VCaP (cell line): ENCODE measurements at regions not wholly inside any gene's neighbourhood (a gene's known extent, or its start where the extent isn't known, plus 50 kb on each side); places are given as distances from the start of the nearest gene placed in this dataset.

Source experiments
- H3K27ac ChIP-seq: fragments of 450-650 bp; 2 replicates; pipeline ENCODE4 v1.5.1; 2017
- CTCF ChIP-seq: fragments of 450-650 bp; conservative IDR thresholded peaks from 2 replicates; pipeline ENCODE4 v1.5.1; 2017; ENCODE audit warnings: mild to moderate bottlenecking, moderate library complexity

- TF ChIP-seq CTCF: no peak
- no peak overlapping the region for H3K27ac ChIP-seq
Observed at GRCh38 chr20:17836303-17836861, 132.2 kb downstream of the SNX5 start.

GRCh38 chr20:17835934-17836300, 132.7 kb downstream of the SNX5 start:
- TF ChIP-seq CTCF: no peak
- no peak overlapping the region for H3K27ac ChIP-seq

- TF ChIP-seq CTCF: no peak
Observed at GRCh38 chr20:17835240-17835933, 133.2 kb downstream of the SNX5 start.

GRCh38 chr20:17834804-17835203, 133.8 kb downstream of the SNX5 start:
- no peak overlapping the region for H3K27ac ChIP-seq
- no peak for TF ChIP-seq CTCF

More at GRCh38 chr20:17835240-17835933, 133.2 kb downstream of the SNX5 start:
- H3K27ac ChIP-seq: no peak overlapping the region

GRCh38 chr20:17833036-17833674, 133.4 kb downstream of the BANF2 start:
- H3K27ac ChIP-seq: no peak overlapping the region
- TF ChIP-seq CTCF: no peak

GRCh38 chr20:17832236-17832915, 132.6 kb downstream of the BANF2 start:
- TF ChIP-seq CTCF: no peak
- no peak overlapping the region for H3K27ac ChIP-seq

GRCh38 chr20:17828598-17829144, 128.9 kb downstream of the BANF2 start:
- H3K27ac ChIP-seq: no peak overlapping the region
- no peak for TF ChIP-seq CTCF
